GM12892 (cell line): ENCODE measurements at regions not wholly inside any gene's neighbourhood (a gene's known extent, or its start where the extent isn't known, plus 50 kb on each side); places are given as distances from the start of the nearest gene placed in this dataset.

Experiments used
- POLR2A ChIP-seq: IDR thresholded peaks from 2 replicates; pipeline ENCODE4 v1.6.1; 2011; ENCODE audit warnings: low read depth, low read length, control low read depth
- TAF1 ChIP-seq: IDR thresholded peaks from 2 replicates; pipeline ENCODE4 v1.6.1; 2011; ENCODE audit warnings: low read depth, mild to moderate bottlenecking, control low read depth, low read length, borderline replicate concordance

- TF ChIP-seq POLR2A: no peak
- no peak for TF ChIP-seq TAF1
These were observed 137.5 kb upstream of the JUN start for GRCh38 chr1:58921342-58921741.
